ENCODE measurements at regions not wholly inside any gene's neighbourhood (a gene's known extent, or its start where the extent isn't known, plus 50 kb on each side); places are given as distances from the start of the nearest gene placed in this dataset.

DNA sequence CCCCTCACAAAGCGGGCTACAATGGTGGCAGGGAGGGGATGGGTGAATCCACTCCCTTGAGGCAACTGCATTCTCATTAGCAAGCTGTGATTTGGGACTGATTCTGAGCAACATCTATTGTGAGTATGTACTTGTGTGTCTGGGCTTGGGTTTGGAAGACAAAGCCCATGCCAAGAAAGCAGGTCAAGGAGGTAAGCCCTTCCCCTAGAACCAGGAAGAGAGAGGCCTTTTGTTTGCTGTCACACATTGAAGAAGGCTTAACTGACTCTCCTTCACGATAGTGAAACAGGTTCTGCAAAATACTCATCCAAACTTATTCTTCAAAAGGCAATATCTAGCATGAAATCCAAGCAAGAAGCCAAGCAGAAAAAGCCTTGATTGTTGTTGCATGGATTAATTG, 403.1 kb upstream of the ID4 start:
- H3K4ac ChIP-seq (replicated peaks; ENCODE audit: insufficient read length, low read depth, low read length) = no peak overlapping the region
- DNase-seq (ENCODE audit: low read depth in 1 of 2, low spot score in 2 of 2) = no peak
- no peak for TF ChIP-seq CREB1 (IDR thresholded peaks at IDR 0.05)
- TF ChIP-seq ZNF274 (IDR thresholded peaks at IDR 0.05; ENCODE audit: borderline replicate concordance, extremely low read depth, low read length) = no peak
- TF ChIP-seq RAD21 (IDR thresholded peaks at IDR 0.05 in 1 of 2, conservative IDR thresholded peaks at IDR 0.05 in 1 of 2; ENCODE audit: low read depth in 2 of 2, low read length in 2 of 2) = no peak
- TF ChIP-seq RNF2 (IDR thresholded peaks at IDR 0.05; ENCODE audit: borderline replicate concordance, low read depth, low read length, missing control alignments, poor library complexity, severe bottlenecking) = no peak
- no peak for TF ChIP-seq YY1 (IDR thresholded peaks at IDR 0.05; ENCODE audit: low read depth, low read length)
- no peak for TF ChIP-seq TAF1 (IDR thresholded peaks at IDR 0.05; ENCODE audit: low read depth, low read length)
- TF ChIP-seq, protein P1, sequence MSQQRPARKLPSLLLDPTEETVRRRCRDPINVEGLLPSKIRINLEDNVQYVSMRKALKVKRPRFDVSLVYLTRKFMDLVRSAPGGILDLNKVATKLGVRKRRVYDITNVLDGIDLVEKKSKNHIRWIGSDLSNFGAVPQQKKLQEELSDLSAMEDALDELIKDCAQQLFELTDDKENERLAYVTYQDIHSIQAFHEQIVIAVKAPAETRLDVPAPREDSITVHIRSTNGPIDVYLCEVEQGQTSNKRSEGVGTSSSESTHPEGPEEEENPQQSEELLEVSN (IDR thresholded peaks at IDR 0.05) = no peak
- TF ChIP-seq HDAC6 (IDR thresholded peaks at IDR 0.05; ENCODE audit: low read depth, low read length) = no peak
- TF ChIP-seq EGR1 (IDR thresholded peaks at IDR 0.05; ENCODE audit: borderline replicate concordance, low read depth, low read length) = no peak
- TF ChIP-seq SP1 (IDR thresholded peaks at IDR 0.05; ENCODE audit: low read depth, low read length) = no peak
- TF ChIP-seq SP4 (IDR thresholded peaks at IDR 0.05; ENCODE audit: low read length) = no peak
- TF ChIP-seq JUN (IDR thresholded peaks at IDR 0.05; ENCODE audit: low read depth, low read length) = no peak
- no peak for TF ChIP-seq NRF1 (IDR thresholded peaks at IDR 0.05; ENCODE audit: low read depth, low read length)
- TF ChIP-seq SIX5 (IDR thresholded peaks at IDR 0.05; ENCODE audit: low read depth, low read length) = no peak
- H3K9me3 ChIP-seq (ENCODE audit: insufficient read depth in 2 of 2, low read depth in 1 of 2, low read length in 1 of 2) = no peaks in the 10 kb centered on the region
- H2BK20ac ChIP-seq (ENCODE audit: low read length) = no peak overlapping the region
- H4K91ac ChIP-seq (replicated peaks; ENCODE audit: insufficient read length, low read length) = no peak overlapping the region
- no peak overlapping the region for H3K56ac ChIP-seq (replicated peaks; ENCODE audit: insufficient read length, low read depth, low read length)
- H3K27ac ChIP-seq (ENCODE audit: low read depth, low read length) = no peak overlapping the region
- H4K8ac ChIP-seq (ENCODE audit: extremely low read depth, insufficient read depth, low read length) = no peak overlapping the region
- H3K79me1 ChIP-seq (ENCODE audit: low read depth, low read length) = no peaks in the 10 kb centered on the region
- no peak overlapping the region for H3K4me3 ChIP-seq (ENCODE audit: extremely low read depth in 1 of 4, insufficient read depth in 2 of 4, low read depth in 3 of 4, low read length in 4 of 4)
- no peaks in the 10 kb centered on the region for H3K36me3 ChIP-seq (ENCODE audit: control insufficient read depth in 2 of 4, insufficient read depth in 4 of 4, low read length in 3 of 4)
- FAIRE-seq = no peak
- H3K79me2 ChIP-seq (ENCODE audit: control insufficient read depth in 1 of 2, insufficient read depth in 2 of 2, low read length in 2 of 2) = no peaks in the 10 kb centered on the region
- H2BK5ac ChIP-seq (ENCODE audit: low read depth, low read length) = no peak overlapping the region
- H3K23me2 ChIP-seq (ENCODE audit: low read depth, low read length) = no peaks in the 10 kb centered on the region
- no peak overlapping the region for H4K5ac ChIP-seq (ENCODE audit: insufficient read length, low read depth, low read length)
- H3K27me3 ChIP-seq (replicated peaks in 1 of 4; ENCODE audit: control insufficient read depth in 3 of 4, extremely low read depth in 1 of 4, insufficient read depth in 3 of 4, low read length in 3 of 4) = no peaks in the 10 kb centered on the region
- no peaks in the 10 kb centered on the region for H4K20me1 ChIP-seq (replicated peaks in 1 of 2; ENCODE audit: control insufficient read depth in 1 of 2, insufficient read depth in 2 of 2, low read length in 2 of 2)
- no peak overlapping the region for H3K9ac ChIP-seq (replicated peaks in 1 of 4; ENCODE audit: extremely low read depth in 1 of 4, low read depth in 3 of 4, low read length in 3 of 4)
- ChIA-PET POLR2A (ENCODE audit: partially characterized antibody) (no interaction called here), CTCF (ENCODE audit: partially characterized antibody) (interaction anchor here (1.4 to 1.5 kb wide), 2 partner anchors 410 to 444 kb away, joined by 3 to 5 read pairs; no protein-coding TSS in a partner anchor)
- H2AK5ac ChIP-seq (ENCODE audit: low read depth, low read length) = no peak overlapping the region
- H2BK120ac ChIP-seq (replicated peaks; ENCODE audit: low read depth, low read length) = no peak overlapping the region
- 92% methylated on average over 2 of the region's 2 CpGs; no CpG with 5 or more reads in 1 of the 2 experiments for WGBS, 2 experiments (ENCODE audit: extremely low coverage in 1 of 2, insufficient coverage in 1 of 2, insufficient read length in 1 of 2, insufficient replicate concordance in 2 of 2, low coverage in 1 of 2, low lambda C conversion rate in 2 of 2, missing lambda C conversion rate in 1 of 2)
- no peak overlapping the region for H3K23ac ChIP-seq (ENCODE audit: insufficient read length)
- H3K14ac ChIP-seq (ENCODE audit: insufficient read length) = no peak overlapping the region
- H3K4me2 ChIP-seq (ENCODE audit: insufficient read depth in 1 of 2, low read depth in 2 of 2, low read length in 2 of 2) = no peak overlapping the region
- H2BK15ac ChIP-seq (ENCODE audit: low read length) = no peak overlapping the region
- H2AFZ ChIP-seq (ENCODE audit: low read length) = peak overlapping the region; percentile 79
- H3K18ac ChIP-seq (ENCODE audit: extremely low read depth, low read length) = no peak overlapping the region
- no peaks in the 10 kb centered on the region for H3K4me1 ChIP-seq (replicated peaks in 1 of 4; ENCODE audit: control insufficient read depth in 3 of 4, insufficient read depth in 4 of 4, low read length in 3 of 4)
- no peak overlapping the region for H2BK12ac ChIP-seq (ENCODE audit: low read depth, low read length)

Data from H1 (cell line).